NCI-H748 (cell line): ENCODE measurements at regions not wholly inside any gene's neighbourhood (a gene's known extent, or its start where the extent isn't known, plus 50 kb on each side); places are given as distances from the start of the nearest gene placed in this dataset.
A peak's percentile ranks its signal among the peaks of the same experiment; 100 is the strongest.

Experiments
- DNase-seq: peaks from one replicate; lab custom pipeline; 2025; ENCODE audit not compliant: unreplicated experiment; lab: John Stamatoyannopoulos, UW

- no peak for DNase-seq
Observed at GRCh38 chr14:53564870-53565269, 391.8 kb downstream of the BMP4 start.

GRCh38 chr14:53563628-53564027, 393.0 kb downstream of the BMP4 start:
- no peak for DNase-seq

- DNase-seq = no peak
Observed at GRCh38 chr14:53553221-53553620, 400.1 kb upstream of the DDHD1 start.

GRCh38 chr14:53551862-53552261, 398.7 kb upstream of the DDHD1 start:
- DNase-seq = no peak

- DNase-seq = no peak
Observed at GRCh38 chr14:53550776-53551175, 397.7 kb upstream of the DDHD1 start.

- DNase-seq = no peak
Observed at GRCh38 chr14:53549956-53550355, 396.8 kb upstream of the DDHD1 start.

- no peak for DNase-seq
Observed at GRCh38 chr14:53547593-53547992, 394.5 kb upstream of the DDHD1 start.

GRCh38 chr14:53545217-53545616, 392.1 kb upstream of the DDHD1 start:
- no peak for DNase-seq

- DNase-seq = peak; percentile 61
Observed at GRCh38 chr14:53542732-53543131, 389.6 kb upstream of the DDHD1 start.

GRCh38 chr14:53541411-53541810, 388.3 kb upstream of the DDHD1 start:
- no peak for DNase-seq

GRCh38 chr14:53539489-53540126, 386.5 kb upstream of the DDHD1 start:
- DNase-seq = peak; percentile 52

- no peak for DNase-seq
Observed at GRCh38 chr14:53538316-53538881, 385.3 kb upstream of the DDHD1 start.

- no peak for DNase-seq
Observed at GRCh38 chr14:53537422-53538315, 384.5 kb upstream of the DDHD1 start.

GRCh38 chr14:53536446-53536845, 383.3 kb upstream of the DDHD1 start:
- DNase-seq = no peak

- no peak for DNase-seq
Observed at GRCh38 chr14:53534841-53535240, 381.7 kb upstream of the DDHD1 start.

GRCh38 chr14:53533384-53533970, 380.4 kb upstream of the DDHD1 start:
- DNase-seq = no peak

- DNase-seq = no peak
Observed at GRCh38 chr14:53532853-53533252, 379.7 kb upstream of the DDHD1 start.

GRCh38 chr14:53531730-53532129, 378.6 kb upstream of the DDHD1 start:
- DNase-seq = no peak

- no peak for DNase-seq
Observed at GRCh38 chr14:53531156-53531555, 378.0 kb upstream of the DDHD1 start.

- no peak for DNase-seq
Observed at GRCh38 chr14:53529519-53529918, 376.4 kb upstream of the DDHD1 start.

- no peak for DNase-seq
Observed at GRCh38 chr14:53528185-53528671, 375.1 kb upstream of the DDHD1 start.

- no peak for DNase-seq
Observed at GRCh38 chr14:53526200-53526599, 373.1 kb upstream of the DDHD1 start.
